Upper lobe of left lung (tissue), 6 donors: ENCODE measurements at regions not wholly inside any gene's neighbourhood (a gene's known extent, or its start where the extent isn't known, plus 50 kb on each side); places are given as distances from the start of the nearest gene placed in this dataset.

Source experiments
- ATAC-seq, 2 donors: fragments of 200-7000 bp; cut with Tn5 transposase; one replicate each; pipeline ENCODE4 v1.9.1; 2022; ENCODE audit warnings: mild to moderate bottlenecking in 2 of 2, moderate library complexity in 2 of 2; ENCODE audit not compliant: low FRiP score in 2 of 2
- DNase-seq, 2 donors: peaks; one replicate each; pipeline ENCODE4 v3.0.0-alpha.2; 2019 to 2020
- H3K27ac ChIP-seq, 4 donors: fragments of 200-600 bp; sonication (generic); one replicate each; pipeline ENCODE4 v1.5.1; 2016 to 2019
- H3K27me3 ChIP-seq, 4 donors: fragments of 200-600 bp; sonication (generic); one replicate each; pipeline ENCODE4 v1.5.1; 2017 to 2019
- H3K36me3 ChIP-seq, 4 donors: fragments of 200-600 bp; sonication (generic); one replicate each; pipeline ENCODE4 v1.5.1; 2016 to 2019
- H3K4me1 ChIP-seq, 4 donors: fragments of 200-600 bp; sonication (generic); one replicate each; pipeline ENCODE4 v1.5.1; 2018 to 2019
- H3K4me3 ChIP-seq, 4 donors: fragments of 200-600 bp; sonication (generic); one replicate each; pipeline ENCODE4 v1.5.1; 2017 to 2019; ENCODE audit warnings: mild to moderate bottlenecking in 2 of 4, moderate library complexity in 1 of 4
- H3K9me3 ChIP-seq, 4 donors: fragments of 200-600 bp; sonication (generic); one replicate each; pipeline ENCODE4 v1.5.1; 2018 to 2019
- CTCF ChIP-seq, 6 experiments: fragments of 450-650 bp in 4 of 6; fragments of 200-600 bp in 2 of 6; sonication (generic) in 2 of 6; IDR thresholded peaks; one replicate each; pipeline ENCODE4 v1.5.1; 2016 to 2019; ENCODE audit warnings: antibody characterized with exemption in 6 of 6
- EP300 ChIP-seq, 4 donors: sonication (generic); formaldehyde crosslinking; IDR thresholded peaks; one replicate each; pipeline ENCODE4 v1.5.1; 2017; ENCODE audit warnings: antibody characterized with exemption in 4 of 4, control low read depth in 2 of 4
- POLR2A ChIP-seq, 4 donors: fragments of 450-650 bp; IDR thresholded peaks; one replicate each; pipeline ENCODE4 v1.5.1; 2016 to 2017; ENCODE audit warnings: antibody characterized with exemption in 4 of 4, mild to moderate bottlenecking in 2 of 4
- POLR2AphosphoS5 ChIP-seq, 2 donors: sonication (generic); formaldehyde crosslinking; IDR thresholded peaks; one replicate each; pipeline ENCODE4 v1.5.1; 2017; ENCODE audit warnings: antibody characterized with exemption in 2 of 2
- WGBS, 2 donors: methylation state at CpG; one replicate each; pipeline ENCODE4 v1.1.5; 2017 to 2018; 5-methylcytosine and 5-hydroxymethylcytosine counted together
- donor health status: DM: no; HTN: no; CAD: no; lungs with moderate emphysema.
- donor health status: DM: no; HTN: yes; CAD: no; lungs with severe emphysema.

GRCh38 chr17:12312692-12313091 lies 292.0 kb downstream of the MAP2K4 start:
- no peak overlapping the region for H3K4me3 ChIP-seq
- no peak for ATAC-seq
- no peak for DNase-seq
- H3K9me3 ChIP-seq, result peaks cover 0 to 10% (median 5%) of the 10 kb centered on the region in 4 donors
- H3K27me3 ChIP-seq, result no peaks in the 10 kb centered on the region
- H3K27ac ChIP-seq, result no peak overlapping the region
- no peaks in the 10 kb centered on the region for H3K36me3 ChIP-seq
- no peak for TF ChIP-seq POLR2AphosphoS5 (IDR thresholded peaks at IDR 0.05)
- no peak for TF ChIP-seq POLR2A (IDR thresholded peaks at IDR 0.05)
- no peak for TF ChIP-seq EP300 (IDR thresholded peaks at IDR 0.05)
- TF ChIP-seq CTCF (IDR thresholded peaks at IDR 0.05), result no peak
- no peaks in the 10 kb centered on the region for H3K4me1 ChIP-seq

- ATAC-seq, result no peak
- H3K27ac ChIP-seq, result no peak overlapping the region
These were observed 293.1 kb downstream of the MAP2K4 start for GRCh38 chr17:12313786-12314185.

GRCh38 chr17:12316021-12316420 lies 295.3 kb downstream of the MAP2K4 start:
- 80 to 90% methylated on average over 1 of the region's 1 CpG for WGBS, 2 donors

More at GRCh38 chr17:12313786-12314185, 293.1 kb downstream of the MAP2K4 start:
- H3K36me3 ChIP-seq, result no peaks in the 10 kb centered on the region
- TF ChIP-seq CTCF (IDR thresholded peaks at IDR 0.05) (no peak), EP300 (IDR thresholded peaks at IDR 0.05) (no peak), POLR2A (IDR thresholded peaks at IDR 0.05) (no peak), POLR2AphosphoS5 (IDR thresholded peaks at IDR 0.05) (no peak)
- no peaks in the 10 kb centered on the region for H3K27me3 ChIP-seq
- peaks cover 0 to 10% (median 5%) of the 10 kb centered on the region in 4 donors for H3K9me3 ChIP-seq
- DNase-seq, result no peak
- H3K4me3 ChIP-seq, result no peak overlapping the region
- H3K4me1 ChIP-seq, result no peaks in the 10 kb centered on the region
- WGBS, 2 donors, result 86 to 97% methylated on average over 1 of the region's 1 CpG

GRCh38 chr17:12318571-12319266 lies 298.0 kb downstream of the MAP2K4 start:
- TF ChIP-seq CTCF (IDR thresholded peaks at IDR 0.05) (no peak), EP300 (IDR thresholded peaks at IDR 0.05) (no peak), POLR2A (IDR thresholded peaks at IDR 0.05) (no peak), POLR2AphosphoS5 (IDR thresholded peaks at IDR 0.05) (no peak)
- ATAC-seq, result no peak
- Histone ChIP-seq H3K9me3 (no peaks in the 10 kb centered on the region), H3K36me3 (no peaks in the 10 kb centered on the region), H3K4me3 (no peak overlapping the region), H3K4me1 (no peaks in the 10 kb centered on the region), H3K27ac (peak overlapping the region in 2 of 4 donors; percentile 25 to 45), H3K27me3 (no peaks in the 10 kb centered on the region)
- DNase-seq, result no peak
- WGBS, 2 donors, result 71 to 75% methylated on average over 9 of the region's 9 CpGs

More at GRCh38 chr17:12316021-12316420, 295.3 kb downstream of the MAP2K4 start:
- TF ChIP-seq EP300 (IDR thresholded peaks at IDR 0.05) (no peak), POLR2AphosphoS5 (IDR thresholded peaks at IDR 0.05) (no peak), CTCF (IDR thresholded peaks at IDR 0.05) (no peak), POLR2A (IDR thresholded peaks at IDR 0.05) (no peak)
- no peaks in the 10 kb centered on the region for H3K4me1 ChIP-seq
- H3K9me3 ChIP-seq, result peaks cover 0 to 10% (median 5%) of the 10 kb centered on the region in 4 donors
- no peaks in the 10 kb centered on the region for H3K27me3 ChIP-seq
- DNase-seq (no peak), ATAC-seq (no peak)
- no peak overlapping the region for H3K27ac ChIP-seq
- H3K36me3 ChIP-seq, result no peaks in the 10 kb centered on the region
- H3K4me3 ChIP-seq, result no peak overlapping the region

GRCh38 chr17:12320286-12320685 lies 299.6 kb downstream of the MAP2K4 start:
- Histone ChIP-seq H3K4me3 (no peak overlapping the region), H3K27me3 (no peaks in the 10 kb centered on the region), H3K36me3 (no peaks in the 10 kb centered on the region), H3K9me3 (no peaks in the 10 kb centered on the region), H3K27ac (no peak overlapping the region), H3K4me1 (no peaks in the 10 kb centered on the region)
- no peak for ATAC-seq
- 81 to 92% methylated on average over 4 of the region's 4 CpGs for WGBS, 2 donors
- no peak for DNase-seq
- TF ChIP-seq POLR2A (IDR thresholded peaks at IDR 0.05) (no peak), EP300 (IDR thresholded peaks at IDR 0.05) (no peak), POLR2AphosphoS5 (IDR thresholded peaks at IDR 0.05) (no peak), CTCF (IDR thresholded peaks at IDR 0.05) (no peak)
